ENCODE measurements at regions not wholly inside any gene's neighbourhood (a gene's known extent, or its start where the extent isn't known, plus 50 kb on each side); places are given as distances from the start of the nearest gene placed in this dataset.
A peak's percentile ranks its signal among the peaks of the same experiment; 100 is the strongest.
"Not testable (repeated sequence)": the region's sequence is repeated elsewhere in the genome, so short reads cannot be mapped to it uniquely, and the experiment has no call there.

- no peak for DNase-seq (ENCODE audit: low read depth)
Observed at GRCh38 chr6:118719351-118720124, 68.1 kb upstream of the CEP85L start.

GRCh38 chr6:118718903-118719302 is 67.5 kb upstream of the CEP85L start:
- DNase-seq (ENCODE audit: low read depth) = no peak

DNA sequence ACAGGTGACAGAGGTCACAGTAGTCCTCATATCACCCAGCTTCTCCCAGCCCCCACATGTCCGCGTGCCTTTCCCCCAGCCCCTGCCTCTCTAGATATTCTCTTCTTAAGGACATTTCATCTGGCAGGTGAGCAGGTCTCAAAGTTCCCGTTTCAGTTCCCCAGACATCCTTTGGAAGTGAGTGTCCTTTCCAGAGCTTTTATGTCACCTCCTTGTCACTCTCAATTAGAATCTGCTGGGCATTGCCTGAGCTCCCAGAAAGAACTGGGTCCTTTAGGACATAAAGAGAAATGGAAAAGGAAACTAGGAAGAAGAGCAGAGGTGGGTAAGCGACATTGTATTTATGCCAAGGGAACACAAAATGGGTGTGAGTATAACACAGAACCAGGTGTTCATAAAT is 66.9 kb upstream of the CEP85L start:
- DNase-seq (ENCODE audit: low read depth) = no peak

DNA sequence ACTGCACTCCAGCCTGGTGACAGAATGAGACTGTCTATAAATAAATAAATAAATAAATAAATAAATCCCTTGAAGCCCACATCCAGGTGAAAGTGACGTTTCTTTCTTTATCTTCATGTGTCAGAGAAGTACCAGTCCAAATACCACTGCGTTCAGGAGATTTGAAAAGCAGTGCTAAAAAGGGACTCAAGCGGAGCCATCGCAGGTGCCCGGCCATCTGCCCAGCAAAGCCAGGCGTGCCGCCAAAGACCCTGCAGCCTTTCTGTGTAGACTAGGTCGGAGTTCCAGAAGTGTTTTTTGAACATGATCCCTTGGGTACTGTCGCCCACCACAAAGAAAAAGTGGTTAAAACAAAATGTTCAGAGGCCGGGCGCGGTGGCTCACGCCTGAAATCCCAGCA is 65.7 kb upstream of the CEP85L start:
- DNase-seq (ENCODE audit: low read depth) = no peak

GRCh38 chr6:118715907-118716306 is 64.5 kb upstream of the CEP85L start:
- not testable (repeated sequence) for DNase-seq (ENCODE audit: low read depth)

DNA sequence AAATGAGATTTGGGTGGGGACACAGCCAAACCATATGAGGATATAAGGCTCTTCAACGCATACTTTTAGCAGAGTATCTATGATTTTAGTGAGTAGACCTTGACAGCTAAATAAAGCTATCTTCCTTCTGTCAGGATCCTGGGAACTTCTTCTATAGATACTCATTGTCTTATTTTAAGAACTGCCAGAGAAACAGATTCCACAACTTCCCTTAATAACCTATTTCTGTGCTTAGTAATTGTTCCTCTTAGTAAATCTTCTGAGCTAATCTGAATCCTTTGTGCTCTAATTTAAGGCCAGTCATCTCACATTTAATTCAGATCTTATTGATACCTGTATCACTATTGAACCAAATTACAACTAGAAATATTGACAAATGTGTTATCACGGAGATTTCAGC is 64.0 kb upstream of the CEP85L start:
- DNase-seq (ENCODE audit: low read depth) = no peak

GRCh38 chr6:118714756-118715155 is 63.4 kb upstream of the CEP85L start:
- no peak for DNase-seq (ENCODE audit: low read depth)

DNA sequence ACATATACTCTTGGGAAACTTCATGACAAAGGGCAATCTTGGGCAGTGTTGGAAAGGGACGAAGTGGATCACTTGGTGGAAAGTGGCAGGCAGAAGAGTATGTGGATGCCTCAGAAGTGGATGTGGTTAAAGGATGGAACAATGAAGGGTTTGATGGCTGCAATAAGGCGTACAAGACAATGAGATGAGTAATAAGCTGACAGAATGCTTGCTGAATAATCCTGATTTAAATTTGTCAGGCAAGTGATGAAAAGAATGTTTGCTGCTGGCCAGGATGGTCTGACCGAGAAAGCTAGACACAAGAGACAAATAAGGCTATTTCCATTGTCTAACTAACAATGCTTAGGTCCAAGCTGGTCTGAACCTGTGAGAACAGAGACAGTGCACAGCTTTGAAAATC is 61.6 kb upstream of the CEP85L start:
- DNase-seq (ENCODE audit: low read depth) = peak; percentile 59

- no peak for DNase-seq (ENCODE audit: low read depth)
Observed at GRCh38 chr6:118710616-118711015, 59.2 kb upstream of the CEP85L start.

DNA sequence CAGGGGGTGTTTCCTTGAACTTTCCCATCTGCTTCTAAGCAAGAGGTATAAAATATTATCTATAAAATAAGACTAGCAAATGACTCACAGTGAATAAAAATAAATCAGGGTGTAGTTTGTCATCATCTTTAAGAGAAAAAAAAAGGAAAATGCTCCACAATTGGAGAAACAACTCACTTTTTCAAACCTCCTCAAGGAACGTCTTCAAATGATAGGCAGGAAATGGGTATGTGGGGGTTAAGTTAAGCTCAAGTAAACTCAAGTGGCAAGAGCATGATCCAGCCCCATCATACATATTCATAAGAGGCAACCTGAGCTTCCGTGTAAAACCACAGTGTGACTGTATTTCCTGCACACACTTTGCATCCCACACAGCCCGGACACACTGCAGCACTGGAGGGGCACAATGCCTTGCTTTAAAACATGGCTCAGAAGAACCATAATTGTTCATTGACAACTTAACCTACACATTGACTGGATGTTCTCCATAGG is 58.5 kb upstream of the CEP85L start:
- DNase-seq (ENCODE audit: low read depth) = peak; percentile 79

DNA sequence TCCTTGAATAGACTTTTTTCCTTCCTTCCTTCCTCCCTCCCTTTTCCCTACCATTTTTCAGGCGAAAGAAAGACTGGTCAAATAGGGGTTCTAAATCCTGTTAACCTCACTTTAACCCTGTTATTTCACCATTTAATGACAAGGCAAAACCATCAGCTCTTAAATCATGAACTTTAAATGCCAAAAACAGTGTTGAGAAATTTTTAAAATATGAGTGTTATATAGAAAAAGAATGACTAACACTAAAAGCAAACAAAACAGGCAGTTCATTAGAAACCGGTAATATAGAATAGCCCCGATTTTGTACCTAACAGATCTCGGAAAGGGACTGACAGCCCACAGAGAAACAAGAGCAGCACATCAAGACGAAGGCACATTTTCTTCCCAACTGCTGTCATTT is 57.4 kb upstream of the CEP85L start:
- DNase-seq (ENCODE audit: low read depth) = peak; percentile 89

GRCh38 chr6:118708055-118708454 is 56.7 kb upstream of the CEP85L start:
- peak; percentile 69 for DNase-seq (ENCODE audit: low read depth)

DNA sequence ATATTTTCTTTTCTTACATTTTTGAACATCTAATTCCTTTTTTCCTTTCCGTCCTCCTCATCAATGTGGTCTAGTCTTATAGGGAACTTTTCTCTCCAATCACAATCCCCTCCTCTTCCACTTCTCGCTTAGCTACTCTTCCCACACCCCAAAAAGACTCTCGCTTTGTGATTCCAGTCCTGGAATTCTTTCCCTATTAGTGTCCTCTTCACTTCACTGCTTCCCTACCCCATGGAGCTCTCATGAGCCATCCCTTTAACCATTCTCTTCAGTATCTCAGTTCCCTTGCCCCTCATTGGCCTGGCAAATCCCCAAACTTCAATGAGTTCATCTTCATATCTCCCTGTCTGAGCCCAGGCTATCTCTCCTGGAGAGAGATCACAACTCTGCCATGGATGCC is 55.3 kb upstream of the CEP85L start:
- DNase-seq (ENCODE audit: low read depth) = peak; percentile 26

- peak; percentile 89 for DNase-seq (ENCODE audit: low read depth)
Observed at GRCh38 chr6:118705544-118706491, 54.4 kb upstream of the CEP85L start.

- DNase-seq (ENCODE audit: low read depth) = peak; percentile 11
Observed at GRCh38 chr6:118704915-118705314, 53.5 kb upstream of the CEP85L start.

DNA sequence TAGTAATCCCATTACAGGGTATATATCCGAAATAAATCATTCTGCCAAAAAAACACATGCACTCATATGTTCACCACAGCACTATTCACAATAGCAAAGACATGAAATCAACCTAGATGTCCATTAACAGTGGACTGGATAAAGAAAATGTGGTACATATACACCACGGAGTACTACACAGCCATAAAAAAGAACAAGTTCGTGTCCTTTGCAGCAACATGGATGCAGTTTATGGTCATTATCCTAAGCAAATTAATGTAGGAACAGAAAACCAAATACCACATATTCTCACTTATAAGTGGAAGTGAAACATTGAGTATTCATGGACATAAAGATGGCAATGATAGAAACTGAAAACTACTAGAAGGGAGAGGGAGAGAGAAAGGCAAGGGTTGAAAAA is 49.9 kb upstream of the CEP85L start:
- DNase-seq (ENCODE audit: low read depth) = not testable (repeated sequence)
